CD4-positive, alpha-beta T cell (primary cell): ENCODE measurements at regions not wholly inside any gene's neighbourhood (a gene's known extent, or its start where the extent isn't known, plus 50 kb on each side); places are given as distances from the start of the nearest gene placed in this dataset.

Experiments used
- ATAC-seq: fragments of 200-7000 bp; cut with Tn5 transposase; one replicate; pipeline ENCODE4 v1.10.0; 2022; ENCODE audit warnings: mild to moderate bottlenecking; ENCODE audit not compliant: poor library complexity
- CTCF ChIA-PET: fragments of 350-600 bp; sonication (Branson Sonifier 250); formaldehyde crosslinking; loops from one replicate; lab custom pipeline; 2021; ENCODE audit warnings: antibody characterized with exemption, inconsistent platforms; lab: Charles Lee
- POLR2A ChIA-PET: fragments of 350-600 bp; sonication (Branson Sonifier 250); formaldehyde crosslinking; loops from one replicate; lab custom pipeline; 2021; ENCODE audit warnings: antibody characterized with exemption, inconsistent platforms; lab: Charles Lee
- DNase-seq, 14 experiments: peaks; one replicate each; pipeline ENCODE4 v3.0.0-alpha.2; 2013 to 2020; ENCODE audit warnings: mixed read lengths in 2 of 14
- H3K27ac ChIP-seq, 2 donors: one replicate each; pipeline versions ENCODE4 v1.5.1 to v1.7.0; 2013; ENCODE audit warnings: low read length in 2 of 2, low read depth in 1 of 2, mild to moderate bottlenecking in 1 of 2
- H3K27me3 ChIP-seq, 2 experiments: 1 replicate in 1 of 2; 2 replicates in 1 of 2; pipeline versions ENCODE4 v1.6.1 to v1.7.0; 2013; ENCODE audit warnings: low read length in 2 of 2, control low read depth in 1 of 2, mild to moderate bottlenecking in 1 of 2, moderate library complexity in 1 of 2; ENCODE audit not compliant: insufficient read depth in 2 of 2, control insufficient read depth in 1 of 2
- H3K36me3 ChIP-seq: one replicate; pipeline ENCODE4 v1.6.1; 2013; ENCODE audit warnings: low read length, control low read depth; ENCODE audit not compliant: insufficient read depth
- H3K4me1 ChIP-seq: one replicate; pipeline ENCODE4 v1.6.1; 2013; ENCODE audit warnings: low read length, control low read depth; ENCODE audit not compliant: insufficient read depth
- H3K4me3 ChIP-seq: one replicate; pipeline ENCODE4 v1.5.1; 2013; ENCODE audit warnings: mild to moderate bottlenecking, low read length, moderate library complexity
- H3K9me3 ChIP-seq, 2 experiments: 1 replicate in 1 of 2; 2 replicates in 1 of 2; pipeline versions ENCODE4 v1.6.1 to v1.7.0; 2013; ENCODE audit warnings: low read length in 2 of 2, mild to moderate bottlenecking in 2 of 2, control low read depth in 1 of 2, moderate library complexity in 1 of 2; ENCODE audit not compliant: control insufficient read depth in 1 of 2, insufficient read depth in 1 of 2
- H3K27ac Mint-ChIP-seq: one replicate; pipeline ENCODE4 v1.8.0; 2020; ENCODE audit warnings: mixed read lengths
- H3K27me3 Mint-ChIP-seq: one replicate; pipeline ENCODE4 v1.8.0; 2021; ENCODE audit warnings: mixed read lengths
- H3K36me3 Mint-ChIP-seq: one replicate; pipeline ENCODE4 v1.8.0; 2021; ENCODE audit warnings: low read depth, mixed read lengths
- H3K4me1 Mint-ChIP-seq: one replicate; pipeline ENCODE4 v1.8.0; 2021; ENCODE audit warnings: low read depth, mixed read lengths
- H3K4me3 Mint-ChIP-seq: one replicate; pipeline ENCODE4 v1.8.0; 2020; ENCODE audit warnings: mild to moderate bottlenecking, mixed read lengths
- H3K9me3 Mint-ChIP-seq: one replicate; pipeline ENCODE4 v1.8.0; 2020; ENCODE audit warnings: mixed read lengths
- CTCF ChIP-seq: fragments of 200-600 bp; IDR thresholded peaks from one replicate; pipeline ENCODE4 v1.8.0; 2022; ENCODE audit warnings: antibody characterized with exemption, mild to moderate bottlenecking
- intact Hi-C, 2 experiments: fragments of 100-400 bp; cut with DNase I in 1 of 2; cut with micrococcal nuclease in 1 of 2; formaldehyde crosslinking; loops; one replicate each; pipeline versions ENCODE4 v1.15.1 to v1.9.0; 2023 to 2025; cut with DNase I, micrococcal nuclease

- CTCF ChIA-PET = no interaction called here
- Mint-ChIP-seq H3K36me3 (no peaks in the 10 kb centered on the region), H3K27ac (no peak overlapping the region), H3K27me3 (no peaks in the 10 kb centered on the region), H3K4me3 (no peak overlapping the region), H3K4me1 (no peaks in the 10 kb centered on the region), H3K9me3 (no peaks in the 10 kb centered on the region)
- H3K9me3 ChIP-seq = peaks cover 0 to 6% of the 10 kb centered on the region in 2 experiments
- H3K4me3 ChIP-seq = no peak overlapping the region
- intact Hi-C loops = no loop called here
- no peaks in the 10 kb centered on the region for H3K4me1 ChIP-seq
- no peak for DNase-seq
- POLR2A ChIA-PET = no interaction called here
- no peak overlapping the region for H3K27ac ChIP-seq
- no peak for ATAC-seq
- TF ChIP-seq CTCF = no peak
- no peaks in the 10 kb centered on the region for H3K27me3 ChIP-seq
- no peaks in the 10 kb centered on the region for H3K36me3 ChIP-seq
These were observed 1003.1 kb downstream of the FSTL5 start for GRCh38 chr4:161160718-161161117.

- H3K27me3 ChIP-seq = no peaks in the 10 kb centered on the region
- ChIA-PET CTCF (no interaction called here), POLR2A (no interaction called here)
- ATAC-seq = no peak
- H3K4me3 ChIP-seq = no peak overlapping the region
- no peaks in the 10 kb centered on the region for H3K27me3 Mint-ChIP-seq
- no peak overlapping the region for H3K4me3 Mint-ChIP-seq
- no peaks in the 10 kb centered on the region for H3K36me3 Mint-ChIP-seq
- no peak overlapping the region for H3K27ac ChIP-seq
- H3K4me1 ChIP-seq = no peaks in the 10 kb centered on the region
- peaks cover 16% of the 10 kb centered on the region for H3K9me3 Mint-ChIP-seq
- no peak for TF ChIP-seq CTCF
- no peak for DNase-seq
- H3K27ac Mint-ChIP-seq = no peak overlapping the region
- H3K9me3 ChIP-seq = peaks cover 0 to 12% of the 10 kb centered on the region in 2 experiments
- intact Hi-C loops = no loop called here
- H3K4me1 Mint-ChIP-seq = no peaks in the 10 kb centered on the region
- no peaks in the 10 kb centered on the region for H3K36me3 ChIP-seq
These were observed 1015.7 kb downstream of the FSTL5 start for GRCh38 chr4:161148051-161148450.

- Histone ChIP-seq H3K9me3 (peaks cover 0 to 8% of the 10 kb centered on the region in 2 experiments), H3K4me3 (no peak overlapping the region), H3K27me3 (no peaks in the 10 kb centered on the region), H3K27ac (no peak overlapping the region), H3K36me3 (no peaks in the 10 kb centered on the region), H3K4me1 (no peaks in the 10 kb centered on the region)
- Mint-ChIP-seq H3K27ac (no peak overlapping the region), H3K36me3 (no peaks in the 10 kb centered on the region), H3K4me1 (no peaks in the 10 kb centered on the region), H3K9me3 (peaks cover 24% of the 10 kb centered on the region), H3K27me3 (no peaks in the 10 kb centered on the region), H3K4me3 (no peak overlapping the region)
- no peak for ATAC-seq
- CTCF ChIA-PET = no interaction called here
- POLR2A ChIA-PET = no interaction called here
- no peak for DNase-seq
- no peak for TF ChIP-seq CTCF
- intact Hi-C loops = no loop called here
These were observed 1020.4 kb downstream of the FSTL5 start for GRCh38 chr4:161143375-161143774.
